HepG2 (cell line): ENCODE measurements at regions not wholly inside any gene's neighbourhood (a gene's known extent, or its start where the extent isn't known, plus 50 kb on each side); places are given as distances from the start of the nearest gene placed in this dataset.

Source experiments
- ATAC-seq: fragments of 200-7000 bp; cut with Tn5 transposase; 3 replicates; pipeline ENCODE4 v1.9.1; 2020; ENCODE audit warnings: mild to moderate bottlenecking, moderate library complexity
- BruUV-seq: library from RNA; stranded (reverse); fragments of 400-500 nt; replicated peaks from 2 replicates; lab custom pipeline; 2021; lab: Mats Ljungman, UMichigan
- CTCF ChIA-PET: fragments of 300-600 bp; formaldehyde crosslinking; extraction: SDS; loops from one replicate; lab custom pipeline; 2021; ENCODE audit warnings: low total read pairs, inconsistent platforms, low intra/inter-chr PET ratio; lab: Yijun Ruan, JAX
- POLR2A ChIA-PET: fragments of 350-600 bp; sonication (Branson Sonifier 250); formaldehyde crosslinking; loops from one replicate; lab custom pipeline; 2020; ENCODE audit warnings: antibody characterized with exemption, inconsistent platforms; lab: Yijun Ruan, JAX
- DNase-seq: peaks from one replicate; pipeline ENCODE4 v3.0.0-alpha.2; 2015; ENCODE audit warnings: low spot score
- FAIRE-seq: peaks from 3 replicates; lab custom pipeline; 2011; peaks lifted over from hg19 to GRCh38; lab: Jason Lieb, UNC
- H2AFZ ChIP-seq: one replicate; pipeline ENCODE4 v1.6.1; 2011; ENCODE audit warnings: low read length, inconsistent platforms
- H3K27ac ChIP-seq: fragments of 300-600 bp; 3 replicates; pipeline ENCODE4 v1.8.0; 2011; ENCODE audit warnings: mixed run types, mild to moderate bottlenecking, mixed read lengths, low read length, inconsistent platforms; ENCODE audit not compliant: insufficient read depth; ENCODE audit errors: extremely low read length
- H3K27me3 ChIP-seq, 2 experiments: fragments of 200-600 bp in 1 of 2; 2 replicates in 1 of 2; 3 replicates in 1 of 2; pipeline versions ENCODE4 v1.6.0 to v1.8.0; 2011; ENCODE audit warnings: low read length in 2 of 2, mild to moderate bottlenecking in 2 of 2, moderate library complexity in 2 of 2, inconsistent platforms in 1 of 2; ENCODE audit not compliant: insufficient read depth in 2 of 2, control insufficient read depth in 1 of 2
- H3K36me3 ChIP-seq, 2 experiments: fragments of 200-600 bp in 1 of 2; replicated peaks in 1 of 2; 2 replicates in 1 of 2; 3 replicates in 1 of 2; pipeline versions ENCODE4 v1.5.1 to v1.8.0; 2011; ENCODE audit warnings: low read length in 2 of 2, inconsistent platforms in 1 of 2; ENCODE audit not compliant: insufficient read depth in 2 of 2, control insufficient read depth in 1 of 2
- H3K4me1 ChIP-seq: 2 replicates; pipeline ENCODE4 v1.5.1; 2012; ENCODE audit warnings: low read length, inconsistent platforms; ENCODE audit not compliant: insufficient read depth
- H3K4me2 ChIP-seq: 2 replicates; pipeline ENCODE4 v1.6.0; 2011; ENCODE audit warnings: low read depth, low read length, inconsistent platforms
- H3K4me3 ChIP-seq, 3 experiments: fragments of 200-600 bp in 1 of 3; sonication (generic), shearing (Covaris generic) in 1 of 3; replicated peaks in 1 of 3; 2 replicates each; pipeline ENCODE4 v1.5.1; 2011 to 2016; ENCODE audit warnings: low read length in 3 of 3, inconsistent platforms in 2 of 3, low read depth in 2 of 3, mild to moderate bottlenecking in 2 of 3, control low read depth in 1 of 3, mixed read lengths in 1 of 3; ENCODE audit not compliant: insufficient read depth in 1 of 3
- H3K79me2 ChIP-seq: one replicate; pipeline ENCODE4 v1.6.1; 2011; ENCODE audit warnings: low read length, inconsistent platforms; ENCODE audit not compliant: insufficient read depth
- H3K9ac ChIP-seq: 2 replicates; pipeline ENCODE4 v1.6.0; 2011; ENCODE audit warnings: mild to moderate bottlenecking, low read depth, low read length, inconsistent platforms; ENCODE audit not compliant: insufficient read depth
- H3K9me3 ChIP-seq: 2 replicates; pipeline ENCODE4 v1.5.1; 2012; ENCODE audit warnings: mild to moderate bottlenecking, low read length
- H4K20me1 ChIP-seq: 2 replicates; pipeline ENCODE4 v1.6.0; 2011; ENCODE audit warnings: inconsistent platforms, mild to moderate bottlenecking, low read length, moderate library complexity; ENCODE audit not compliant: insufficient read depth
- AKAP8 ChIP-seq: sonication (generic); formaldehyde crosslinking; IDR thresholded peaks from 2 replicates; pipeline ENCODE4 v1.5.1; 2020; ENCODE audit warnings: mild to moderate bottlenecking, missing genetic modification reagents
- BHLHE40 ChIP-seq: IDR thresholded peaks from 2 replicates; pipeline ENCODE4 v1.6.1; 2011; ENCODE audit warnings: low read length, improper control_type of control experiment
- BRD4 ChIP-seq: sonication (generic); formaldehyde crosslinking; IDR thresholded peaks from 2 replicates; pipeline ENCODE4 v1.4.0; 2020; ENCODE audit warnings: missing genetic modification reagents
- MBD4 ChIP-seq: IDR thresholded peaks from 2 replicates; pipeline ENCODE4 v1.6.1; 2012; ENCODE audit warnings: low read length, inconsistent platforms, borderline replicate concordance
- MTF2 ChIP-seq: sonication (generic); formaldehyde crosslinking; IDR thresholded peaks from 2 replicates; pipeline ENCODE4 v1.5.0; 2020; ENCODE audit warnings: missing genetic modification reagents, borderline replicate concordance
- POLR2AphosphoS2 ChIP-seq: IDR thresholded peaks from 2 replicates; pipeline ENCODE4 v1.6.1; 2011; ENCODE audit warnings: low read depth, low read length, improper control_type of control experiment
- PRMT3 ChIP-seq: sonication (generic); formaldehyde crosslinking; IDR thresholded peaks from 2 replicates; pipeline ENCODE4 v1.8.1; 2022; ENCODE audit warnings: low read depth, mild to moderate bottlenecking, moderate library complexity, missing genetic modification reagents, borderline replicate concordance
- TOE1 ChIP-seq: sonication (generic); formaldehyde crosslinking; IDR thresholded peaks from 2 replicates; pipeline ENCODE4 v1.4.0; 2020; ENCODE audit warnings: mild to moderate bottlenecking, missing genetic modification reagents
- ZBTB3 ChIP-seq: sonication (generic); formaldehyde crosslinking; IDR thresholded peaks from 2 replicates; pipeline ENCODE4 v1.4.0; 2020; ENCODE audit warnings: low read depth, mild to moderate bottlenecking, moderate library complexity, missing genetic modification reagents, borderline replicate concordance
- ZNF354B ChIP-seq: sonication (generic); formaldehyde crosslinking; IDR thresholded peaks from 2 replicates; pipeline ENCODE4 v1.8.0; 2022; ENCODE audit warnings: mild to moderate bottlenecking, missing genetic modification reagents
- ZNF672 ChIP-seq: sonication (generic); formaldehyde crosslinking; IDR thresholded peaks from 2 replicates; pipeline ENCODE4 v1.8.1; 2022; ENCODE audit warnings: missing genetic modification reagents
- ZNF674 ChIP-seq: sonication (generic); formaldehyde crosslinking; IDR thresholded peaks from 2 replicates; pipeline ENCODE4 v1.5.0; 2020; ENCODE audit warnings: low read depth, mild to moderate bottlenecking, missing genetic modification reagents
- ZNF772 ChIP-seq: sonication (generic); formaldehyde crosslinking; IDR thresholded peaks from 2 replicates; pipeline ENCODE4 v1.5.0; 2020; ENCODE audit warnings: mild to moderate bottlenecking, missing genetic modification reagents
- ZUFSP ChIP-seq: sonication (generic); formaldehyde crosslinking; IDR thresholded peaks from 2 replicates; pipeline ENCODE4 v1.9.0; 2021; ENCODE audit warnings: missing genetic modification reagents, mild to moderate bottlenecking, borderline replicate concordance
- WGBS: methylation state at CpG from one replicate; pipeline ENCODE4 v1.1.6; 2017; ENCODE audit warnings: low lambda C conversion rate; 5-methylcytosine and 5-hydroxymethylcytosine counted together
- in situ Hi-C: cut with HindIII; loops from 2 replicates; pipeline ENCODE4 v1.10.0; 2017; ENCODE audit warnings: low pct_unique_long_range_greater_than_20kb; ENCODE audit not compliant: extremely low pct_ligation_motif_present
- intact Hi-C: fragments of 100-400 bp; cut with micrococcal nuclease; formaldehyde crosslinking; loops from one replicate; pipeline ENCODE4 v1.10.0; 2022; ENCODE audit not compliant: unreplicated experiment

GRCh38 chr13:56773148-56773547 lies 367.6 kb upstream of the PRR20A start:
- Histone ChIP-seq H3K4me3 (no peak overlapping the region), H3K4me2 (no peak overlapping the region), H3K79me2 (no peaks in the 10 kb centered on the region), H3K27ac (no peak overlapping the region), H3K9ac (no peak overlapping the region), H4K20me1 (no peaks in the 10 kb centered on the region), H3K36me3 (no peaks in the 10 kb centered on the region), H3K9me3 (peaks cover 42% of the 10 kb centered on the region), H3K4me1 (no peaks in the 10 kb centered on the region), H3K27me3 (no peaks in the 10 kb centered on the region), H2AFZ (no peak overlapping the region)
- in situ Hi-C loops (no loop called here), intact Hi-C loops (no loop called here)
- POLR2A ChIA-PET, result no interaction called here
- no TSS peak for BruUV-seq
- DNase-seq (no peak), ATAC-seq (no peak), FAIRE-seq (no peak)
- CTCF ChIA-PET, result no interaction called here
- 48% methylated on average over 4 of the region's 4 CpGs for WGBS
- TF ChIP-seq TOE1 (CRISPR knock-in tag) (no peak), MTF2 (CRISPR knock-in tag) (no peak), PRMT3 (CRISPR knock-in tag) (no peak), ZNF674 (CRISPR knock-in tag) (no peak), ZNF772 (no peak), ZUFSP (CRISPR knock-in tag) (no peak), ZNF354B (no peak), ZNF672 (no peak), AKAP8 (CRISPR knock-in tag) (no peak), MBD4 (no peak), ZBTB3 (CRISPR knock-in tag) (no peak), POLR2AphosphoS2 (no peak), BRD4 (CRISPR knock-in tag) (no peak), BHLHE40 (no peak)
